Astrocyte (in vitro differentiated cells and primary cell): ENCODE measurements at regions not wholly inside any gene's neighbourhood (a gene's known extent, or its start where the extent isn't known, plus 50 kb on each side); places are given as distances from the start of the nearest gene placed in this dataset.

ENCODE experiments used
- CTCF ChIP-seq: IDR thresholded peaks from 2 replicates; pipeline ENCODE4 v1.5.1; 2011; ENCODE audit warnings: low read depth, mild to moderate bottlenecking, inconsistent platforms, low read length, moderate library complexity; ENCODE audit not compliant: insufficient read depth
- EZH2 ChIP-seq: IDR thresholded peaks from 2 replicates; pipeline ENCODE4 v1.6.1; 2012; ENCODE audit warnings: mild to moderate bottlenecking, low read length, inconsistent platforms; ENCODE audit not compliant: insufficient read depth

GRCh38 chr2:129587426-129588064 lies 391.9 kb upstream of the RAB6C start:
- TF ChIP-seq CTCF (no peak), EZH2 (no peak)
